NCI-H2227 (cell line): ENCODE measurements at regions not wholly inside any gene's neighbourhood (a gene's known extent, or its start where the extent isn't known, plus 50 kb on each side); places are given as distances from the start of the nearest gene placed in this dataset.

Experiments
- DNase-seq: peaks from one replicate; lab custom pipeline; 2025; ENCODE audit not compliant: unreplicated experiment; lab: John Stamatoyannopoulos, UW

- no peak for DNase-seq
These were observed 239.5 kb downstream of the EDEM1 start for GRCh38 chr3:5427021-5427420.

- DNase-seq, result no peak
These were observed 240.4 kb downstream of the EDEM1 start for GRCh38 chr3:5427938-5428337.

GRCh38 chr3:5428607-5429516 lies 241.4 kb downstream of the EDEM1 start:
- DNase-seq, result no peak

- no peak for DNase-seq
These were observed 242.0 kb downstream of the EDEM1 start for GRCh38 chr3:5429517-5429890.

- DNase-seq, result no peak
These were observed 243.2 kb downstream of the EDEM1 start for GRCh38 chr3:5430701-5431100.

- no peak for DNase-seq
These were observed 243.6 kb downstream of the EDEM1 start for GRCh38 chr3:5431146-5431545.

GRCh38 chr3:5431811-5432378 lies 244.4 kb downstream of the EDEM1 start:
- no peak for DNase-seq

GRCh38 chr3:5437296-5437782 lies 249.8 kb downstream of the EDEM1 start:
- DNase-seq, result no peak

GRCh38 chr3:5437783-5438323 lies 250.3 kb downstream of the EDEM1 start:
- DNase-seq, result no peak

GRCh38 chr3:5441401-5441800 lies 253.9 kb downstream of the EDEM1 start:
- no peak for DNase-seq

GRCh38 chr3:5442106-5442785 lies 254.7 kb downstream of the EDEM1 start:
- DNase-seq, result no peak

GRCh38 chr3:5442786-5443138 lies 255.3 kb downstream of the EDEM1 start:
- no peak for DNase-seq

- DNase-seq, result no peak
These were observed 256.7 kb downstream of the EDEM1 start for GRCh38 chr3:5444253-5444652.

- no peak for DNase-seq
These were observed 258.2 kb downstream of the EDEM1 start for GRCh38 chr3:5445676-5446201.

GRCh38 chr3:5448246-5448645 lies 260.7 kb downstream of the EDEM1 start:
- DNase-seq, result no peak

- no peak for DNase-seq
These were observed 261.3 kb downstream of the EDEM1 start for GRCh38 chr3:5448816-5449215.

GRCh38 chr3:5456199-5456598 lies 268.7 kb downstream of the EDEM1 start:
- no peak for DNase-seq

GRCh38 chr3:5458526-5458925 lies 271.0 kb downstream of the EDEM1 start:
- no peak for DNase-seq

GRCh38 chr3:5462086-5462485 lies 274.6 kb downstream of the EDEM1 start:
- DNase-seq, result no peak

- no peak for DNase-seq
These were observed 276.5 kb downstream of the EDEM1 start for GRCh38 chr3:5463991-5464390.

GRCh38 chr3:5464649-5465048 lies 277.1 kb downstream of the EDEM1 start:
- DNase-seq, result no peak
